H1 (cell line): ENCODE measurements at regions not wholly inside any gene's neighbourhood (a gene's known extent, or its start where the extent isn't known, plus 50 kb on each side); places are given as distances from the start of the nearest gene placed in this dataset.

Experiments used
- EGR1 ChIP-seq: IDR thresholded peaks from 2 replicates; pipeline ENCODE4 v1.6.1; 2011; ENCODE audit warnings: low read depth, low read length, borderline replicate concordance
- RXRA ChIP-seq: IDR thresholded peaks from 2 replicates; pipeline ENCODE4 v1.6.1; 2011; ENCODE audit warnings: low read depth, mild to moderate bottlenecking, low read length, moderate library complexity; ENCODE audit not compliant: insufficient read depth
- TBP ChIP-seq: IDR thresholded peaks from 2 replicates; pipeline ENCODE4 v1.6.1; 2011; ENCODE audit warnings: low read depth, low read length, improper control_type of control experiment

GRCh38 chr5:135115591-135115990, 81.6 kb upstream of the PITX1 start (continued):
- TF ChIP-seq TBP (no peak), RXRA (no peak), EGR1 (no peak)
